Testis (tissue), 2 donors: ENCODE measurements at regions not wholly inside any gene's neighbourhood (a gene's known extent, or its start where the extent isn't known, plus 50 kb on each side); places are given as distances from the start of the nearest gene placed in this dataset.
A peak's percentile ranks its signal among the peaks of the same experiment; 100 is the strongest.

Experiments used
- DNase-seq: peaks from one replicate; pipeline ENCODE4 v3.0.0-alpha.2; 2019
- H3K27ac ChIP-seq, 2 donors: fragments of 200-600 bp; sonication (generic); one replicate each; pipeline ENCODE4 v1.5.1; 2019
- H3K27me3 ChIP-seq: fragments of 200-600 bp; sonication (generic); one replicate; pipeline ENCODE4 v1.5.1; 2019
- H3K36me3 ChIP-seq: fragments of 200-600 bp; sonication (generic); one replicate; pipeline ENCODE4 v1.5.1; 2017; ENCODE audit warnings: low read depth; ENCODE audit errors: missing control alignments
- H3K4me1 ChIP-seq: fragments of 200-600 bp; sonication (generic); one replicate; pipeline ENCODE4 v1.5.1; 2019
- H3K4me3 ChIP-seq, 2 donors: fragments of 200-600 bp; sonication (generic); one replicate each; pipeline ENCODE4 v1.5.1; 2017 to 2019
- H3K9me3 ChIP-seq: fragments of 200-600 bp; sonication (generic); one replicate; pipeline ENCODE4 v1.5.1; 2017
- POLR2A ChIP-seq: fragments of 450-650 bp; IDR thresholded peaks from one replicate; pipeline ENCODE4 v1.6.1; 2017; ENCODE audit warnings: antibody characterized with exemption, mild to moderate bottlenecking, moderate library complexity
- WGBS, 2 donors: methylation state at CpG; one replicate each; pipeline ENCODE4 v1.1.5; 2018; 5-methylcytosine and 5-hydroxymethylcytosine counted together
- intact Hi-C: fragments of 100-400 bp; cut with DNase I; formaldehyde crosslinking; loops from one replicate; pipeline ENCODE4 v1.15.1; 2023; ENCODE audit warnings: low total_unique reads
- TF ChIP-seq, protein P1 (sequence below), 3 experiments: fragments of 450-650 bp in 2 of 3; fragments of 200-600 bp in 1 of 3; sonication (generic) in 1 of 3; IDR thresholded peaks; one replicate each; pipeline ENCODE4 v1.5.1; 2016 to 2019; ENCODE audit warnings: antibody characterized with exemption in 3 of 3, mild to moderate bottlenecking in 2 of 3, moderate library complexity in 1 of 3

GRCh38 chr13:70357031-70357430, 248.8 kb upstream of the KLHL1 start:
- no peak overlapping the region for H3K27ac ChIP-seq
- no peaks in the 10 kb centered on the region for H3K9me3 ChIP-seq
- no peak for DNase-seq
- 89 to 91% methylated on average over 1 of the region's 1 CpG for WGBS, 2 donors
- intact Hi-C loops: no loop called here
- H3K4me3 ChIP-seq: no peak overlapping the region
- TF ChIP-seq POLR2A: no peak
- TF ChIP-seq, protein P1, sequence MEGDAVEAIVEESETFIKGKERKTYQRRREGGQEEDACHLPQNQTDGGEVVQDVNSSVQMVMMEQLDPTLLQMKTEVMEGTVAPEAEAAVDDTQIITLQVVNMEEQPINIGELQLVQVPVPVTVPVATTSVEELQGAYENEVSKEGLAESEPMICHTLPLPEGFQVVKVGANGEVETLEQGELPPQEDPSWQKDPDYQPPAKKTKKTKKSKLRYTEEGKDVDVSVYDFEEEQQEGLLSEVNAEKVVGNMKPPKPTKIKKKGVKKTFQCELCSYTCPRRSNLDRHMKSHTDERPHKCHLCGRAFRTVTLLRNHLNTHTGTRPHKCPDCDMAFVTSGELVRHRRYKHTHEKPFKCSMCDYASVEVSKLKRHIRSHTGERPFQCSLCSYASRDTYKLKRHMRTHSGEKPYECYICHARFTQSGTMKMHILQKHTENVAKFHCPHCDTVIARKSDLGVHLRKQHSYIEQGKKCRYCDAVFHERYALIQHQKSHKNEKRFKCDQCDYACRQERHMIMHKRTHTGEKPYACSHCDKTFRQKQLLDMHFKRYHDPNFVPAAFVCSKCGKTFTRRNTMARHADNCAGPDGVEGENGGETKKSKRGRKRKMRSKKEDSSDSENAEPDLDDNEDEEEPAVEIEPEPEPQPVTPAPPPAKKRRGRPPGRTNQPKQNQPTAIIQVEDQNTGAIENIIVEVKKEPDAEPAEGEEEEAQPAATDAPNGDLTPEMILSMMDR (IDR thresholded peaks at IDR 0.05): no peak
- no peaks in the 10 kb centered on the region for H3K4me1 ChIP-seq
- no peaks in the 10 kb centered on the region for H3K36me3 ChIP-seq
- H3K27me3 ChIP-seq: no peaks in the 10 kb centered on the region

GRCh38 chr13:70353096-70353495, 244.8 kb upstream of the KLHL1 start:
- Histone ChIP-seq H3K27me3 (no peaks in the 10 kb centered on the region), H3K27ac (no peak overlapping the region), H3K36me3 (no peaks in the 10 kb centered on the region), H3K9me3 (no peaks in the 10 kb centered on the region), H3K4me3 (no peak overlapping the region), H3K4me1 (no peaks in the 10 kb centered on the region)
- TF ChIP-seq, protein P1 (IDR thresholded peaks at IDR 0.05): no peak
- no peak for TF ChIP-seq POLR2A
- no peak for DNase-seq
- WGBS, 2 donors: 24 to 37% methylated on average over 2 of the region's 2 CpGs
- intact Hi-C loops: no loop called here

GRCh38 chr13:70347947-70348620, 239.8 kb upstream of the KLHL1 start:
- H3K4me1 ChIP-seq: no peaks in the 10 kb centered on the region
- no peaks in the 10 kb centered on the region for H3K9me3 ChIP-seq
- WGBS, 2 donors: 72 to 73% methylated on average over 8 of the region's 8 CpGs
- H3K4me3 ChIP-seq: no peak overlapping the region
- H3K36me3 ChIP-seq: no peaks in the 10 kb centered on the region
- intact Hi-C loops: no loop called here
- H3K27me3 ChIP-seq: no peaks in the 10 kb centered on the region
- TF ChIP-seq POLR2A: no peak
- TF ChIP-seq, protein P1 (IDR thresholded peaks at IDR 0.05): no peak
- no peak for DNase-seq
- no peak overlapping the region for H3K27ac ChIP-seq

DNA sequence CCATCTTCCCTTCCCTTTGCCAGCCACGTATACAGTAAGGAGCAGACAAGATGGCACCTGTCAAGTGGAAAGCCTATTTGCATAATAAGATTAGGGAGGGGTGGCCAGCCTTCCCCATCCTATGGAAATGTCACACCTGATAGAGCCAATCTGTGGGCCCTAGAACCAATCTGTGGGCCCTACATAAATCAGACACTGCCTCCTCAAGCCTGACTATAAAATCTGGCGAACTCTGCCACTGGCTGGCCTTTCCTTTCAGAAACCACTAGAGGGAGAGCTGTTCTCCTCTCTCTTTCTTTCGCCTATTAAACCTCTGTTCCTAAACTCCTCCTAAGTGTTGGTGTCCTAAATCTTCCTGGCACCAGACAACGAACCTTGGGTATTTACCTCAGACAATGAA, 231.5 kb upstream of the KLHL1 start:
- Histone ChIP-seq H3K9me3 (no peaks in the 10 kb centered on the region), H3K27ac (no peak overlapping the region), H3K4me1 (no peaks in the 10 kb centered on the region), H3K27me3 (no peaks in the 10 kb centered on the region), H3K36me3 (no peaks in the 10 kb centered on the region), H3K4me3 (no peak overlapping the region)
- WGBS, 2 donors: 36 to 38% methylated on average over 4 of the region's 4 CpGs
- intact Hi-C loops: no loop called here
- TF ChIP-seq POLR2A: no peak
- TF ChIP-seq, protein P1 (IDR thresholded peaks at IDR 0.05): peak in 2 of 3 experiments; percentile 22
- DNase-seq: peak; percentile 38

DNA sequence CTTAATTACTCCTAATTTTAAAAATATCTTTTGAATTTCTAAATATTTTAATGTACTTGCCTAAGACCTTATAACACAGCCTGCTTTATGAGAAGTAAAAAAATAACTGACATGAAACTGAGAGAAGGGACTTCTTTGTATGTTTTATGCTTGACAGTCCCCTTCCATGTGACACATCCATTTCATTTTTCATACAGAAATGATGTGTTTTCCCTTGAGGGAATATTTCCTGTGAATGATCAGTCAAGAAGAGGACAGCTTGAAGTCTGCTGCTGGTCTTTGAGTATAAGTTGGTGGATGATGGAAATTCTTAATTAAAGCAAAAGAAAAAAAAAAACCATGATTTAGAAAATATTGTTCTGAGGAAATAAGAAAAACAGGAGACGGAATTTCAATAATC, 230.4 kb upstream of the KLHL1 start:
- Histone ChIP-seq H3K9me3 (no peaks in the 10 kb centered on the region), H3K27me3 (no peaks in the 10 kb centered on the region), H3K27ac (no peak overlapping the region), H3K4me3 (no peak overlapping the region), H3K4me1 (no peaks in the 10 kb centered on the region), H3K36me3 (no peaks in the 10 kb centered on the region)
- no peak for DNase-seq
- intact Hi-C loops: no loop called here
- WGBS, 2 donors: 74 to 79% methylated on average over 1 of the region's 1 CpG
- TF ChIP-seq, protein P1 (IDR thresholded peaks at IDR 0.05): no peak
- no peak for TF ChIP-seq POLR2A
